Keratinocyte (primary cell): ENCODE measurements at regions not wholly inside any gene's neighbourhood (a gene's known extent, or its start where the extent isn't known, plus 50 kb on each side); places are given as distances from the start of the nearest gene placed in this dataset.

ENCODE experiments used
- DNase-seq: peaks from one replicate; pipeline ENCODE4 v3.0.0-alpha.2; 2011; ENCODE audit warnings: low read depth, missing footprints, low spot score
- FAIRE-seq: peaks from 2 replicates; lab custom pipeline; 2011; peaks lifted over from hg19 to GRCh38; lab: Jason Lieb, UNC
- H2AFZ ChIP-seq: 2 replicates; pipeline ENCODE4 v1.6.0; 2012; ENCODE audit warnings: low read length, control low read depth, inconsistent platforms; ENCODE audit not compliant: control insufficient read depth
- H3K27ac ChIP-seq: 2 replicates; pipeline ENCODE4 v1.5.1; 2011; ENCODE audit warnings: low read length; ENCODE audit not compliant: control insufficient read depth, insufficient read depth
- H3K27me3 ChIP-seq: 3 replicates; pipeline ENCODE4 v1.6.0; 2011; ENCODE audit warnings: low read length; ENCODE audit not compliant: control insufficient read depth, insufficient read depth; ENCODE audit errors: extremely low read depth
- H3K36me3 ChIP-seq, 2 experiments: 2 replicates in 1 of 2; 3 replicates in 1 of 2; pipeline ENCODE4 v1.5.1; 2011; ENCODE audit warnings: low read length in 2 of 2, mild to moderate bottlenecking in 1 of 2; ENCODE audit not compliant: control insufficient read depth in 2 of 2, insufficient read depth in 2 of 2; ENCODE audit errors: extremely low read depth in 1 of 2
- H3K4me1 ChIP-seq: 3 replicates; pipeline ENCODE4 v1.5.1; 2011; ENCODE audit warnings: low read length; ENCODE audit not compliant: control insufficient read depth, insufficient read depth; ENCODE audit errors: extremely low read depth
- H3K4me2 ChIP-seq: 3 replicates; pipeline ENCODE4 v1.6.0; 2011; ENCODE audit warnings: low read depth, low read length; ENCODE audit not compliant: control insufficient read depth, insufficient read depth; ENCODE audit errors: extremely low read depth
- H3K4me3 ChIP-seq, 3 experiments: fragments of 200-600 bp in 1 of 3; sonication (generic) in 1 of 3; 2 replicates in 2 of 3; 3 replicates in 1 of 3; pipeline ENCODE4 v1.5.1; 2011 to 2016; ENCODE audit warnings: low read length in 3 of 3, mild to moderate bottlenecking in 3 of 3, control low read depth in 2 of 3, inconsistent platforms in 1 of 3, low read depth in 1 of 3, mixed read lengths in 1 of 3, mixed run types in 1 of 3, moderate library complexity in 1 of 3; ENCODE audit not compliant: control insufficient read depth in 2 of 3, insufficient read depth in 2 of 3; ENCODE audit errors: extremely low read depth in 1 of 3
- H3K79me2 ChIP-seq: 2 replicates; pipeline ENCODE4 v1.6.0; 2012; ENCODE audit warnings: low read length; ENCODE audit not compliant: control insufficient read depth, insufficient read depth
- H3K9ac ChIP-seq: 3 replicates; pipeline ENCODE4 v1.6.0; 2011; ENCODE audit warnings: low read length; ENCODE audit not compliant: control insufficient read depth, insufficient read depth; ENCODE audit errors: extremely low read depth
- H3K9me1 ChIP-seq: 3 replicates; pipeline ENCODE4 v1.6.0; 2011; ENCODE audit warnings: low read length; ENCODE audit not compliant: control insufficient read depth, insufficient read depth; ENCODE audit errors: extremely low read depth
- H3K9me3 ChIP-seq: 2 replicates; pipeline ENCODE4 v1.5.1; 2012; ENCODE audit warnings: low read depth, low read length; ENCODE audit not compliant: control insufficient read depth
- H4K20me1 ChIP-seq: 3 replicates; pipeline ENCODE4 v1.6.0; 2011; ENCODE audit warnings: low read length; ENCODE audit not compliant: control insufficient read depth, insufficient read depth; ENCODE audit errors: extremely low read depth
- EZH2 ChIP-seq: IDR thresholded peaks from one replicate; pipeline ENCODE4 v1.6.1; 2012; ENCODE audit warnings: inconsistent platforms, mild to moderate bottlenecking, low read length, moderate library complexity
- dilution Hi-C: fragments of 300-500 bp; cut with MboI; formaldehyde crosslinking; loops from one replicate; pipeline ENCODE4 v1.7.0; 2020; ENCODE audit warnings: low sequenced_read_pairs; ENCODE audit not compliant: extremely low pct_ligation_motif_present
- TF ChIP-seq, protein P1 (sequence below), 3 experiments: IDR thresholded peaks in 1 of 3; conservative IDR thresholded peaks in 1 of 3; optimal IDR thresholded peaks in 1 of 3; 2 replicates in 2 of 3; 3 replicates in 1 of 3; pipeline versions ENCODE3 to v1.5.1; 2011; ENCODE audit warnings: low read length in 3 of 3, mild to moderate bottlenecking in 3 of 3, moderate library complexity in 2 of 3, control low read depth in 1 of 3, inconsistent platforms in 1 of 3; ENCODE audit not compliant: insufficient read depth in 2 of 3; ENCODE audit errors: extremely low read depth in 1 of 3

- H3K4me3 ChIP-seq, result no peak overlapping the region
- H3K36me3 ChIP-seq, result no peaks in the 10 kb centered on the region
- DNase-seq, result no peak
- no peaks in the 10 kb centered on the region for H3K27me3 ChIP-seq
- H3K9ac ChIP-seq, result no peak overlapping the region
- H2AFZ ChIP-seq, result no peak overlapping the region
- H3K79me2 ChIP-seq, result no peaks in the 10 kb centered on the region
- TF ChIP-seq, protein P1, sequence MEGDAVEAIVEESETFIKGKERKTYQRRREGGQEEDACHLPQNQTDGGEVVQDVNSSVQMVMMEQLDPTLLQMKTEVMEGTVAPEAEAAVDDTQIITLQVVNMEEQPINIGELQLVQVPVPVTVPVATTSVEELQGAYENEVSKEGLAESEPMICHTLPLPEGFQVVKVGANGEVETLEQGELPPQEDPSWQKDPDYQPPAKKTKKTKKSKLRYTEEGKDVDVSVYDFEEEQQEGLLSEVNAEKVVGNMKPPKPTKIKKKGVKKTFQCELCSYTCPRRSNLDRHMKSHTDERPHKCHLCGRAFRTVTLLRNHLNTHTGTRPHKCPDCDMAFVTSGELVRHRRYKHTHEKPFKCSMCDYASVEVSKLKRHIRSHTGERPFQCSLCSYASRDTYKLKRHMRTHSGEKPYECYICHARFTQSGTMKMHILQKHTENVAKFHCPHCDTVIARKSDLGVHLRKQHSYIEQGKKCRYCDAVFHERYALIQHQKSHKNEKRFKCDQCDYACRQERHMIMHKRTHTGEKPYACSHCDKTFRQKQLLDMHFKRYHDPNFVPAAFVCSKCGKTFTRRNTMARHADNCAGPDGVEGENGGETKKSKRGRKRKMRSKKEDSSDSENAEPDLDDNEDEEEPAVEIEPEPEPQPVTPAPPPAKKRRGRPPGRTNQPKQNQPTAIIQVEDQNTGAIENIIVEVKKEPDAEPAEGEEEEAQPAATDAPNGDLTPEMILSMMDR (optimal IDR thresholded peaks at IDR 0.05 in 1 of 3, IDR thresholded peaks at IDR 0.05 in 1 of 3, conservative IDR thresholded peaks at IDR 0.05 in 1 of 3; ENCODE audit: extremely low read depth in 1 of 3, insufficient read depth in 2 of 3, low read length in 3 of 3), result no peak
- no peak for TF ChIP-seq EZH2
- no peak overlapping the region for H3K4me2 ChIP-seq
- no peaks in the 10 kb centered on the region for H3K9me1 ChIP-seq
- FAIRE-seq, result no peak
- no peak overlapping the region for H3K27ac ChIP-seq
- H3K4me1 ChIP-seq, result no peaks in the 10 kb centered on the region
- no peaks in the 10 kb centered on the region for H3K9me3 ChIP-seq
- dilution Hi-C loops, result no loop called here
- H4K20me1 ChIP-seq, result no peaks in the 10 kb centered on the region
Observed at GRCh38 chr18:56413862-56414261, 224.5 kb downstream of the TXNL1 start.

GRCh38 chr18:56412951-56413350 is 225.4 kb downstream of the TXNL1 start:
- DNase-seq, result no peak
- Histone ChIP-seq H3K4me2 (no peak overlapping the region), H3K9ac (no peak overlapping the region), H3K79me2 (no peaks in the 10 kb centered on the region), H2AFZ (no peak overlapping the region), H4K20me1 (no peaks in the 10 kb centered on the region), H3K36me3 (no peaks in the 10 kb centered on the region), H3K27me3 (no peaks in the 10 kb centered on the region), H3K4me3 (no peak overlapping the region), H3K9me3 (no peaks in the 10 kb centered on the region), H3K4me1 (no peaks in the 10 kb centered on the region), H3K27ac (no peak overlapping the region), H3K9me1 (no peaks in the 10 kb centered on the region)
- FAIRE-seq, result no peak
- dilution Hi-C loops, result no loop called here
- TF ChIP-seq EZH2, result no peak
- TF ChIP-seq, protein P1 (optimal IDR thresholded peaks at IDR 0.05 in 1 of 3, IDR thresholded peaks at IDR 0.05 in 1 of 3, conservative IDR thresholded peaks at IDR 0.05 in 1 of 3; ENCODE audit: extremely low read depth in 1 of 3, insufficient read depth in 2 of 3, low read length in 3 of 3), result no peak
